Hematopoietic multipotent progenitor cell treated with erythropoietin and hydrocortisone succinate and interleukin-3 and kit ligand, for 6 days (in vitro differentiated cells): ENCODE measurements at regions not wholly inside any gene's neighbourhood (a gene's known extent, or its start where the extent isn't known, plus 50 kb on each side); places are given as distances from the start of the nearest gene placed in this dataset.
"Not testable (repeated sequence)": the region's sequence is repeated elsewhere in the genome, so short reads cannot be mapped to it uniquely, and the experiment has no call there.

ENCODE experiments used
- DNase-seq: peaks from one replicate; pipeline ENCODE4 v3.0.0-alpha.2; 2015

DNA sequence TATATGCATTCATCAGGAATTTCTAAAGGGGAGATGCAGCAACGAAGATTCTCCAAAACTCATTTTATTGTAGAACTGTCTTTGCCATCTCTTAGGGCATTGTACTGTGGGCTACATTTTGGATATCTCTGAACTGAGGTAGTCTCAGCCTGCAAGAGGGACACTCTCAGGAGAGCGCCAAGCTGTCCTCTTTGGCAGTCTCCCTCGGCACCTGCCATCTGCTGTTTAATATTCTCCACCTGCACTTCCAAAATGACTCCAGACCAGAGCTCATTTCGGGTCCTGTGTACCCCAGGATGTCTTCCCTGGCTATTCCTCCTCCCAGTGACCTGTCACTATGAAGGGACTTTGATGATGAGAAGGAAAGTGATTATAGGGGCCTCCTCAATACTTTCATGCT, 356.3 kb upstream of the C1orf174 start:
- DNase-seq = no peak

DNA sequence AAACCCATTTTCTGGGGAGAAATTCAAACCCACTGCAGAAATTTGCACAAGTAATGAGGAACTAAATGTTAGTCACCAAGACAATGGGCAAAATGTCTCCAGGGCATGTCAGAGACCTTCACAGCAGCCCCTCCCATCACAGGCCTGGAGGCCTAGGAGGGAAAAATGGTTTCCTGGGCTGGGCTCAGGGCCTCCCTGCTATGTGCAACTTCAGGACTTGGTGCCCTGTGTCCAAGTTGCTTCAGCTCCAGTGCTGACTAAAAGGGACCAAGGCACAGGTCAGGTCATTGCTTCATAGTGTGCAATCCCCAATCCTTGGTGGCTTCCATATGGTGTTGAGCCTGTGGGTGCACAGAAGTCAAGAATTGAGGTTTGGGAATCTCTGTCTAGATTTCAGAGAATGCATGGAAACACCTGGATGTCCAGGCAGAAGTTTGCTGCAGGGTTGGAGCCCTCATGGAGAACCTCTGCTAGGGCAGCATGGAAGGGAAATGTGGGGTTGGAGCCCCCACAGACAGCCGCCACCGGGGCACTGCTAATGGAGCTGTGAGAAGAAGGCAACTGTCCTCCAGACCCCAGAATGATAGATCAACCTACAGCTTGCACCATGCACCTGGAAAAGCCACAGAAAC, 358.2 kb upstream of the C1orf174 start:
- not testable (repeated sequence) for DNase-seq

DNA sequence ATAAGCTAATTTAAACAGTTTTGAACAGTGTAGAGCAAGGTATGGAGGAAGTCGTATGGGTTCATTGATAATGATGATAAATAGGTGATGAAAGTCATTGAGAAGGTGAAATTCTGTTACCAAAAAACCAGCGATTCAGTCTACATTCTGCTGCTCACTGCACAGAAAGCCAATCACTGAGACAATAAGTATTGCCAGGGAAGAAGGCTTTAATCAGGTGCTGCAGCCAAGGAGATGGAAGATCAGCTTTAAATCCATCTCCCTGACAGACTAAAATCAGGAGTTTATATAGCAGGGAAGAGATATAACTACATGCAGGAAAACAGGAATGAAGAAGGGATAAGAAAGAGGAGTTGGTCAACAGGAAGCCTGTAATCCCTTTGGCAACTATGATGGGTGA, 361.3 kb upstream of the C1orf174 start:
- no peak for DNase-seq

DNA sequence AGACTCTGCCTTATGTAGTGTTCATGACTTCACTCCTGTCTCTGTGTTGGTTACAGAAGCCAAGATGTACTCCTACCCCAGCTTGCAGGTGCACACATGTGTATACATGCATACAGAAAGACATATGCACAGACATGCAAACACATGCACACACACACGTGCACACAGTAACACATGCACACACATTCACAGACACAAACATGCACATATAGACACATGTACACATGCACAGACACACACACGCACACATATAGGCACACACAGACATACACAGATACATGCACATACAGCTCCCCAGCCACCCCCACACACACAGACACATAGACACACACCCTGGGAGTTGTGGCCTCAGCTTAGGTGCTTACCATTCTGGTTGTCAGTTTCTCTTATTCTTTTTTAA, 362.6 kb upstream of the C1orf174 start:
- DNase-seq = no peak

DNA sequence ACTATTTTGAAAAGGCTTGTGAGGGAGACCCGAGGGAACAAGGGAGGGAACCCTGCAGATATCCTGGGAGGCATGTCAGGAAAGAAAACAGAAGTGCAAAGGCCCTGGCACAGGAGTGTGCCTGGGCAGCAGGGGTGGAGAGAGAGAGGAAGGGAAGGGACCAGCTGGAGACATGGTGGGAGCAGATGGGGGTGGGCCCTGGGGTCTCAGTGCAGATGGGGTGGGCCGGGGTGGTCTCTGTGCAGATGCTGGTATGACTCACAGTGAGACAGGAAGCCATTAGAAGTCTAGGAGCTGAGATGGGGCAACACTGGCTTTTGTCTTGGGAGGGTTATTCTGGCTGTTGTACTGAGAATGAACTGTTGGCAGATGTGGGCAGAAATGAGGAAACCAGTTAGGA, 363.6 kb upstream of the C1orf174 start:
- no peak for DNase-seq

DNA sequence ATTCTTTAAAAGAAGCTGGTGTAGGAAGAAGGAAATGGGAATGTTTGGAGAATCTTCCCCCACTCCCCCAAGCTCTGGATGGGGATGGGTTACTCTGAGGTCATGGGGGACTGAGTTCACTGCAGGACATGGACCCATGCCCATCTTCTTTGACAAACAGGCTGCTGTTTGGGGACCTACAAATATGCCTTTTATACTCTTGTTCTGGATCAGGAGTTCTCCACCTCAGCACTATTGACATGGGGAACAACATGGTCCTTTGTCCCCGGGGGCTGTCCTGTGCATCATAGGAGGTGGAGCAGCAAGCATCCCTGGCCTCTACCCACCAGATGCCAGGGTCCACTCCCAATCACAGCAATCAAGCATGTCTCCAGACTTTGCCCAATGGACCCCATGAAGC, 365.8 kb upstream of the C1orf174 start:
- DNase-seq = no peak

DNA sequence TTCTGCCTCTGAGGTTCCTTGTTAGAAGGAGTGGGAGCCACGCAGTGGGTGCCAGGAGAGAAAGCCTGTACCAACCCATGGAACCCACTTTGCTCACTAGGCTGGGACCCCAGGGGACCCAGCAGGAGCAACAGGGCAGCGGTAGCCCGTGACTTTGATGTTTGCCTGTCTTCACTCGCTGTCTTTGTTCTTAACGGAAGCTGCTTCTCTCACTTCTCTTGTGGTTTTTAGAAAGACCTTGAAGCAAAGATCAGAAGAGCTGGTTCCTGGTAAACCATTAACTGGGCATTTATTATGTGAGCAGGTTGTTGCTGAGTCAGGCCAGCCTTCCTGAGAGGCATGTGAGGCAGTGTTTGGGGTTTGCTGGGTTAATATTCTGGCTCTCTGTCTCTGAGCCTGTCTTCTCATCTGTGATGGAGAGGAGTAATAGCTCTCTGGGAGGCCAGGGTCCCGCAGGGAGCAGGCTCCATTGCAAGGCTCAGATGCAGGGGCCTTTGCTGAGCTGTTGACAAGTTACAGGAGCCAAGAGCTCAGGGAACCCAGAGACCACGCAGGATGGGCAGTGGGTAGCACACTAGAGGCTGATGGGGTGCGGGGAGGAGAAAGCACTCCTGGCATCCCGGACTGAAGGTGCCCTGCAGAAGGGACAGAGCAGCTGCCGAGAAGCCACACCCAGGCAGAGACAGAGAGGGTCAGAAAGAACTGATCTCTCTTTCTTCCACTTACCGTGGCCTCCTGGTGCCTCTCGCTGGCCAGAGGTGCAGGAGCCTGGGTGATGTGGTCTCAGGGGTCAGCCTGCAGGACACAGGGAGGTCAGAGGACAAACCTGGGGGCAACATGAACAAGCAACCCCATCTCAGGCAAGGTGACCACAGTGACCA, 367.5 kb upstream of the C1orf174 start:
- no peak for DNase-seq

DNA sequence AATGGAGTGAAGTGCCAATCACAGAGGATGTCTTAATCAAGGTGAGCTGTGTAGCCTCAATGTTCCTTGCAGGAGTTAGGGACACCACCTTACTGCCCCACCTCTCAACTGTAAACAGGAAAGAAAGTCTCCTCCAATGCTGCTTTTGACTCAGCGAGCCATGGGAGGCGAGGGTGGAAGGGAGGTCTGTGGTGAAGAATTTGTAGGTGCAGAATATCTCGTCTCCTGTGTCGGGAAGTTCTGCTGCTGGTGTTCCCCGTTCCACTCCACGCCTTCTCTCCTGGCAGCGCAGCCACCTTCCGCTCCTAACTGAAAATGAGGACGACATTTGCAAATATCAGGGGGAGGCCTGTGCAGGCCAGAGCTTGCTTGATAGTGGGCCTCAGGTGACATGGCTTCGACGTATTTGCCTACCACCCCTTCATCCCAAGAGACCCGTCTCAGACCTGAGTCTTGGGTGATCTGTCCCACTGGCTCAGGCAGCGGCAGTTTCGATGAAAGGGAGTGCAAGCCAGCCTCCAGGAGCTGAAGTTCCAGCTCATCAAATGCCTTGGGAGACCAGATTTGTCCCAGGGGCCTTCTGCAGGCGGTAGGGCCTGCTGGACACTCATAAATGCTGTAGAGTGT, 368.3 kb upstream of the C1orf174 start:
- DNase-seq = no peak

DNA sequence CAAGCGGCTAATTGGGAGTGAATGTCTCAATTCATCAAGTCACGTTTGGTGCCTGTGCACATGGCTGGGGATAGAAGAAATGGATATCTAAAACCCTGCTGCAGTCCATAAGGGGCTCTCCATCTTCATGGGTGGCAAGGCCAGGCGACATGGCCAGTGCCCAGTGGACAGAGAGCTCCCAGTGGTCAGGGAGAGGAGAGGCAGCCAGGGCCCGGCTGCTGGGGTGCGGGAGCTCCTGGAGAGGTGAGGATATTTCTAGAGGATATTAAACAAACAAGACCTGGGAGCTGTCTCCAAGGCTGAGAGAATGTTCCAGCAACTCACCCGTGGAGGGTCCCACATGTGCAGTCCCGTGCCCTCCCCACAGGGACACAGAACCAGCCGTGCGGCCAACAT, 368.8 kb upstream of the C1orf174 start:
- DNase-seq = no peak

DNA sequence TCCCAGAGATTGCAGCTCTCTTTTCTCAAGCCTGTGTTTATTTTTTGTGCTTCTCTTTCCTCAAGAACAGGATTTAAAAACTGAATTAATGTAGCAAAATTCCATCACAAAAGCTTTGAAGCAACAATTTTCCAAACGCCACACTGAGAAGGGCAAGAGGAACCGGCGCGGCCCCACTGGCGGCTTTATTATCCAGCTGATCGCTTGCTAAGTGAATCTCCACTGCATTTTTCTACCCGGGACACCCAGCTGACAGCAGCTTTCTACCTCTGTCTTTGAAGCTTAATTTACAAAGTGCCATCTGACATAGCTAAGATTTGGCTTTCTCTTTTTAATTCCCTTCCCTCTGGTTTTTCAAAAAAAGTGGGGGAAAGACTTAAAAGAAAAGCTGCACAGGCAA, 369.3 kb upstream of the C1orf174 start:
- no peak for DNase-seq

DNA sequence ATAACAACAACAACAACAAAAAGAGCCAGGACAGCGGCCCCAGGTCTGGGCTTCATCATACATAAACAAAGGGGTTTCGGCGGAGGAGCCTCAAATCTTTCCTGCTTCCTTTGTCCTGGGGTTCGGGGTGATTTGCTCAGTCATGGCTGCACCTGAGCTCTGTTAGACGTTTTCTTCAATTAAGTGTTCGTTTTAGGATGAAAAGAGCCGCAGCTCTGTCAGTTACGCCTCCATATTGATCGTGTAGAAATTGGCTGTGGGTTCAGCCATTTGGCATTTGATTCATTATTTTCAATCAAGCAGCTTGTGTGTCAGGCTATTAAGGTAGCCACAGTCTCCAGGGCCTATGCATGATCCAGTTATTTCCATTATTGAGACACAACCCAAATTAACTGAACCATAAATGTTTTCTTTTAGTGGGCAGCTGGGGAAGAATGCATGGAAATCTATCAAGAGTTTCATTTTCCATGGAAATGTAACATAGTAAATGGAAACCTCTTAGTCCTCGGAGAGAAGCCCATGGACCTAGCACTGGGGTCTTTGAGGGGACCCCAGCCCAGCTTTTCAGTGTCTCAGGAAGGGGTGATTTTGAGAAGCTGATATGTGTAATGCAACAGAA, 370.0 kb upstream of the C1orf174 start:
- no peak for DNase-seq

DNA sequence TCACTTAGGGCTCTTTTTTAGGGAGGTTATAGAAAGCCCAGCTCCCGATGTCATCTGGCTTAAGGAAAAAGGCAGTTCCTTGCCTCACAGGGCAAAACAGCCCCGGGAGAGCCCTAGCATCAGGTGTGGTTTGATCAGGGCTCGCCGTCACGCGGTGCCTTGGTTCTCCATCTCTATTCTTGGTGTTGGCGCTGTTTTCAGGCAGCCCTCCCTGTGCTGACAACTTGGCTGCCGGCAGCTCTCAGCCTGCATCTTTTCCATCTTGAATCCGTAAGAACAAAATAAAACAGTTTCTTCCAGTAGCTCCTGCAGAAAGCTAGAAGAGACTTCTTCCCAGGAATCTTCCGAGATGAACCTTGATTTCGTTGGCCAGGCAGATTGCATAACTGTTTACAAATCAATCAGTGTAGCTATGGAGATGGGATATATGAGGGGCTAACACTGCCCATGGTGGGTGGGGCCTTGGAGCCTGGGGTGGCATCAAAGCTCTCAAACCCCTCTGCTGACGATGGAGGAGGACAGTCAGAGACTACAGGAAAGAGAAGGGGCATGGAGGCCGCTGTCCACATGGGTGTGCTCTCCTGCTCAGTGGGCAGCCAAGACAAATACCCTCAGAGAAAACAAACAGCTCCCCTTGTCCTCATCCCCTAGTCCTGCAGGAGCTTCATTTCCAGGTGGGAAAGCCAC, 370.7 kb upstream of the C1orf174 start:
- no peak for DNase-seq

DNA sequence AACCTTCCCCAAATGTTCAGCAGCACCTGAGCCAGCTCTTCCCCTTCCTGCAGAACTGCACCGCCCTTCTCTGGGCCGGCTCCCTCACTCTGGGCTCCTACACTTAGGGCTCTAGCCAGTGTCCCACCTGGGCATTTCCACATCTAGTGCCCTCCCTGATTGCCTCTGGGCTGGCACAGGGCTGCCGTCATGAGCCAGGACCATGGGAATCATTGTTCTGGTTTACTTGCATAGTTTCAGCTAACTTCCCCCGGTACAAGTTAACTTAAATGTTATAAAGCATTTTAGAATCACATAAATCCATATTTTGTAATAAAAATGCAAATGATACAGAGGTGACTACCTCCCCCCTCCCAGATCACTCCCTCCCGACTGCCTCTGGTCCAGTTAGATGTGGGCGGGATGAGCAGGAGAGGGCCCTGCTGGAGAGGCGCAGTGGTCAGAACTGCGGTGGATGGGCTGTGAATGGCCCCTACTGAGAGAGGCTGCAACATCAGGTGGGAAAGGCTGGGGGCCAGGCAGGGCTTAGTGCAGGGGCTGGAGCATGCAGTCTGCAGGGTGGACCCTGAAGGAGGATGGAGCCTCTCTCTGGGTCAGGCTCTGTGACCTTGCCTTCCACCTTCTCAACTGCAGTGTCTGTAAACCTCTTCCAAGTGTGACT, 371.4 kb upstream of the C1orf174 start:
- DNase-seq = no peak

DNA sequence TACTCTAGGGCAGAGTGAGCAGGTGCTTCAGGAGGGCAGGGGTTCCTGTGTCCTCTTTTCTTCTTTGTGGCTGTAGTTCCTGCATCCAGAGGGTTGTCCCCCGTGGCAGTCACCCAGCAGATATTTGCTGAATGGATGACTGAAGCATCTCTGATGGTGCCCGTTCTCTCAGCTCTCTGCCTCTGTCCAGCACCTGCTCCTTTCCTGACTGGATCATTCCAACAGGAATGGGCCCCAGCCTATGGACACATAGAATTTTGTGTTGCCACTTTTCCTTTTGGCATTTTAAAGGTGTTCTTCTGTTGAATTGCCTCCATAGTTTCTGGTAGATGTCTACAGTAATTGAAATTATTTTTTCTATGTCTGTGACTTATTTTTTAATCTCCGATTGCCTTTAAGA, 372.5 kb upstream of the C1orf174 start:
- no peak for DNase-seq

DNA sequence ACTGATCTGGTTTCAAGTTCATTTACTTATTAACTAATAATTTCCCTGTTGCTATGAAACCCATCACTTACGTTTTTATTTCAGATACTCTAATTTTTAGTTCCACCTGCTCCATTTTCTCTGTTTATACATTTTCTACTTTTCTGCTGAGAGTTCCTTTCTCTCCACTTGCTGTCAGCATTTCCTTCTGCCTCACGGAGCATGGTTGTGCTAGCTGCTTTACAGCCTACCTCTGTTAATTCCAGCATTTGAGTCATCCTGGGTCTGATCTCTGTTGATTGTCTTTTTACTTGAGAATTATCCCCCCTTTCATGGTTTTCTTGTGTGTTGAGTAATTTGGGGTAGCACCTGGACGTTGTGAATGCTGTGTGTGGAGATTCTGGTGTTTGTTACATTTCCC, 373.2 kb upstream of the C1orf174 start:
- DNase-seq = no peak

DNA sequence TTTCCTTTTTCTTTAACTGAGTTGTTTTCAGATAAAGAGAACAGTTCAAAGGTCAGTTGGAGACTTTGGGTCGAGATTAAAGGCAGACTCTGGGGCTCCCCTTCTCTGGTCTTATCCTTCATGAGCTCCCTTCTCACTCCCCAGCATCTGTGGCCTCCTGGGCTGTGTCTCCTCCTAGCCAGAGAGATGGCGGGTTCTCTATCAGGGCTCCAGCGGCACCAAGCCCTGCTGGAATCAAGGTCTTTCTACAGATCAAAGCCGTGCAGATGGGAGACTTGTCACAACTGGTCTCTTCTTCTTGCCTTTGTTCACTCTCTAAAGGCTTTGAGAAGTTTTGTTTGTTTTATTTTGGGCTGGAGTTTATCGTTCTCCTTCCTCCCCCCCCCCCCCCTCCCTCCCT, 373.7 kb upstream of the C1orf174 start:
- no peak for DNase-seq

DNA sequence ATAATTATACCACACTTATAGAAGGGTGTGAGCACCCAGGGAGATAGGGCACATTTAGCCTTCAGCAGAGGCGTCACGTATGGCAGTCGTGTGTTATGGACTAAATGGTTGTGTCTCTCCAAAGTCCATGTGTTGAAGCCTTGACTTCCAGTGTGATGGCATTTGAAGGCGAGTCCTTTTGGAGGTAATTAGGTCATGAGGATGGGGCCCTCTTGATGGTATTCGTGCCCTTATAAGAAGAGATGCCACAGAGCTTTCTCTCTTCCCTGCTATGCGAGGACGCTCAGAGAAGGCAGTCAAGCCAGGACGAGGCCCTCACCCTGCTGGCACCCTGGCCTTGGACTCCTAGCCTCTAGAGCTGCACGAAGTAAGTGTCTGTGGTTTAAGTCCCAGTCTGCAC, 375.0 kb upstream of the C1orf174 start:
- DNase-seq = no peak

DNA sequence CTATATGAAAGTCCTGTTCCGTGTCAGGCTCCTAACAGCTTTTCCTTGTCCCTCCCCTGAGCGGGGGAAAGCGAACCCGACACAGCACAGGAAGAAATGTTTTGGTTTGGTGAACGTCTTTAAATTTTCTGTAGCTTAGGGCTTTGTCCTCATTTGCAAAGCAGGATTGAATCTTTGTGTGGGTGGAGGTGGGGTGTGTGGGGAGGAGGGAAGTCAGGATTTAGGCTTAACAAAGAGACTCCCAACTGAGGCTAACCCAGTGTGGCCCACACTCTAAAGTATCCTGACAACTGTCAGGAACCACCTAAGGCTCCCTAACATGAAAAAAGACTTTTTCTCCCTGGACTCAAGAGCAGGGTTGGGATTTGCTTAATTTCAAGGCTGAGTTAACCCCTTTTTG, 376.2 kb upstream of the C1orf174 start:
- DNase-seq = no peak

DNA sequence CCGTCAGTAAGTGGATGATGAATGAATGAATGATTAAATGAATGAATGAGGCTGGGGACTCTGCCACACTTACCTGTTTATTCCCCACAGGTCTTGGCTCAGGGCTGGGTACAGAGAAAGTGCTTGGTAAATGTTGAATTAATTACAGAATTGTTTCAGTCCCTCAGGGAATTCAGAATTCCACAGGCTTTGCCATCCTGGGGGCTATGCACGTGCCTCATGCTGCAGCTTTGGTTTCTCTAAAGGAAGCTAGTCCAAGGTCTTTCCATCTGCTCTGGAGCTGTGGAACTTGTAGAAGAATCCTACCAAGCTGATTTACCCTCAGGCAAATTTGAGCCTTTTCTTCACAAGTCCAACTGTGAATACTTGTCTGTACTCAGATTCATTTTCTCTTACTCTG, 376.8 kb upstream of the AJAP1 start:
- DNase-seq = no peak

DNA sequence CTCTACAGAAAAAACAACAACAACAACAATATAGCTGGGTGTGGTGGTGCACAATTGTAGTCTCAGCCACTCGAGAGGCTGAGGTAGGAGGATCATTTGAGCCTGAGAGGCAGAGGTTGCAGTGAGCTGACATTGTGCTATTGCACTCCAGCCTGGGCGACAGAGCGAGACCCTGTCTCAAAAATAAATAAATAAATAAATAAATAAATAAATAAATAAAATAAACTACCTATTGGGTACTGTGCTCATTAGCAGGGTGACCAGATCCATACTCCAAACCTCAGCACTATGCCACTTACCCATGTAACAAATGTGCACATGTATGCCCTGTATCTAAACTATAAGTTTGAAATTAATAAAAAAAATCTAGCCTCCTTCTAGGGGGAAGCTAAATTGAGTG, 369.4 kb upstream of the AJAP1 start:
- DNase-seq = no peak

DNA sequence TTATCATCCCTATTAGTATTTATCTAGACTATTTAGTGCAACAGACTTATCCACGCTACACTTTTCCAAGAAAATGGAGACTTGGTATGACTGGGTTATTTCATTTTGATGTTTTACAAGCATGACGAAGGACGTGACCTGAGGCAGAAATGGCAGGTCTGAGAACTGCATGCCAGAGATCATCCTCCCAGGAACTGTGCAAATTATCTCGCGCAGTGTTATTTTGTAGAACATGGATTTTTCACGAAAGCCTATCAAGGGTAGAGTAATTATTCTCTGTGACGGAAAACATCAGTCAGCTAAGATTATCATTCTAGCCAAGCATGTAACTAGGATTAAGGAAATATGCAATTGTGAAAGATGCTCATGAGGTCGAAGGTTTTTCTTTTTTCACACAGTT, 361.5 kb upstream of the AJAP1 start:
- DNase-seq = no peak

DNA sequence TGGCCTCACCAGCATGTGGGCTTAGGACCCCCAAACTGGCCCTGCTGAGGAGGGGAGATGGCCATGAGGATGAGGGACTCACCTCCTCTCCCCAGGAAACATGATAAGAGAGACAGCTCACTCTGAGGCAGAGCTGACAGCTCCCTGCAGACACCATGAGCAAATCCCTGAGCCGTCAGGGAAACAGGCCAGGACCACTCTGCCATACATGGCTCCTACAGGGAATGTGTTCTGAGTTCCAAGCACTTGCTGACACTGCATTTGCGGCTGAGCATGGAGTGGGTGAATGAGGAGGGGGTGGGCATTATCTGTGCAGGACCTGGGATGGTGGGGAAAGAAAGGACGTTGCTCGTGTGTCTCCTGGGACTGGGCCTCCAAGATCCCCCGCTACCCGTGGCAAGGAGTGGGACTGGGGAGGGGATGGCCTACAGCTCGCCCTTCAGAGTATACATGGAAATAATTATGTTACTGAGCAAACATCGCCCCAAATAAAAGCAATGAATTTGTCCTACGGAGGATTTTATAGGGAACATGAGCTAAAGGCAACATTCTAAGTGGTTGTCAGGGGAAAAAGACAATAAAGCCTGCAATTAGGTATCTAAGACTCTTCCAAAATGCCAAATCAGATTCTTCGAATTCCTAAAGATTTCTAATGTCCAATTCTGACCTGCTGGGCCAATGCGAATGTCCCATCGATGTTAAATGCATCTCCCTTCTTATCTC, 355.9 kb upstream of the AJAP1 start:
- no peak for DNase-seq
